SJCRH30 (cell line): ENCODE measurements at regions not wholly inside any gene's neighbourhood (a gene's known extent, or its start where the extent isn't known, plus 50 kb on each side); places are given as distances from the start of the nearest gene placed in this dataset.

Experiments used
- DNase-seq, 2 experiments: peaks; one replicate each; pipeline ENCODE4 v3.0.0-alpha.2; 2015 to 2020
- H3K27ac ChIP-seq: fragments of 250-450 bp; sonication (Bioruptor Pico); 2 replicates; pipeline ENCODE4 v1.5.1; 2020; ENCODE audit warnings: mild to moderate bottlenecking, moderate library complexity
- H3K27me3 ChIP-seq: fragments of 250-450 bp; sonication (Bioruptor Pico); 2 replicates; pipeline ENCODE4 v1.5.1; 2020; ENCODE audit warnings: mild to moderate bottlenecking, moderate library complexity
- H3K36me3 ChIP-seq: fragments of 250-450 bp; sonication (Bioruptor Pico); 2 replicates; pipeline ENCODE4 v1.5.1; 2020; ENCODE audit warnings: mild to moderate bottlenecking, moderate library complexity
- H3K4me1 ChIP-seq: fragments of 250-450 bp; sonication (Bioruptor Pico); 2 replicates; pipeline ENCODE4 v1.5.1; 2020; ENCODE audit warnings: mild to moderate bottlenecking, moderate library complexity
- H3K4me3 ChIP-seq: fragments of 250-450 bp; sonication (Bioruptor Pico); 2 replicates; pipeline ENCODE4 v1.5.1; 2020; ENCODE audit warnings: mild to moderate bottlenecking, moderate library complexity
- H3K9me3 ChIP-seq: fragments of 250-450 bp; sonication (Bioruptor Pico); replicated peaks from 2 replicates; pipeline ENCODE4 v1.5.1; 2020; ENCODE audit warnings: mild to moderate bottlenecking, moderate library complexity

DNA sequence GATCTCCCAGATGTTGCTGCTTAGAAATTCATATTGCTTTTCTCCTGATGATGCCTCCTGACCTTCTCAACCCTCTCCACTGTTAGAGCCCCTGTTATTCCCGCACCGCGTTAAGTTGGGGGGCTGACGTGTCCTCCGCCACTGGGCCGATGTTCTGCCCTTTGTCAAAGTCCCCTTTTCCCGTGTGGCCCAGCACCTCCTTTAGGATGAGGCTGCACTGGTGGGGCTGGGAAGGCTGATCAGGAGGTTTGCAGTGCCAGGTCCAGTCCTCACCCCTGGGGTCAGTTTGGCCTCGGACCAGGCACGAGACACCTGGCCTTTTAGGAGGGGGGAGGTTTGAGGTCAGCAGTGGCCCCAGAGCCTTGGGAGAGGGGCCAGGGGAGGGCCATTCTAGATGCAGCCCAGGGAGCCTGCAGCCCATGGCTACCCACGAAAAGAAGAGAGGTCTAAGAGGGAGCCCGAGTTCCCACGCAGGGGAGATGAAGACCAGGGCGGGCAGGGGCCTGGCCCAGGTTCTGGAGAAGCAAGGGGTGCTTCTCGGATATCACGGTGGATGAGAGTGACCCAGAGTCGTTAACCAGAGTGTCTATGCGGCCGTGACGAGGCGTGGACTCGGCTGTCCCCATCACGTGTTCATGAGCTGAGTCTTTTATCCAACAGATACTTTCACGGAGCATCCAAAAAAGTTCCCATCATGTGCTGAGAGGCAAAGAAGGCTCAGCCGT lies 150.4 kb downstream of the DNAJB6 start:
- Histone ChIP-seq H3K27ac (no peak overlapping the region), H3K4me3 (no peak overlapping the region), H3K36me3 (no peaks in the 10 kb centered on the region), H3K4me1 (no peaks in the 10 kb centered on the region), H3K27me3 (peaks cover 6% of the 10 kb centered on the region; the same call in 1 of the 2 replicates), H3K9me3 (0 out of 2 replicates have a peak, but pooled peaks cover 3% of the 10 kb centered on the region)
- no peak for DNase-seq

DNA sequence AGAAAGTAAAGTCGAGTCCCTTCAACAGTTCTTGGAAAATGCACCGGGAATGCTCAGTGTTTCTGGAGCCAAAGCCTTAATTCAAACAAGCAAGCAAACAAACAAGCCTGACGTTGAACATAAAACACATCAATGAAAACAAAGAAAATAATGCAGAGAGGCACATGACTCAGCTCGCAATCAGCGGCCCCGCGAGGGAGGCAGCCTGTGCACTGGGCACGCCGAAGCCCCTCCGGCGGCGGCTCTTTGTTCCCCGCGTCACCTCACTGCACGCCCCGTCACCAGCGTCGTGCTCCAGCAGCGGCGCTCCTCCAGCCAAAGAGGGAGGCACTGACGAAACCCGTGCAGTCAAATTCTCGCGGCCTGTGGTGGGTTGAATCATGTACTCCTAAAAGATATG lies 151.5 kb downstream of the DNAJB6 start:
- Histone ChIP-seq H3K9me3 (0 out of 2 replicates have a peak, but pooled peaks cover 3% of the 10 kb centered on the region), H3K4me3 (no peak overlapping the region), H3K27me3 (peaks cover 8% of the 10 kb centered on the region; the same call in 1 of the 2 replicates), H3K27ac (no peak overlapping the region), H3K4me1 (no peaks in the 10 kb centered on the region), H3K36me3 (no peaks in the 10 kb centered on the region)
- no peak for DNase-seq

DNA sequence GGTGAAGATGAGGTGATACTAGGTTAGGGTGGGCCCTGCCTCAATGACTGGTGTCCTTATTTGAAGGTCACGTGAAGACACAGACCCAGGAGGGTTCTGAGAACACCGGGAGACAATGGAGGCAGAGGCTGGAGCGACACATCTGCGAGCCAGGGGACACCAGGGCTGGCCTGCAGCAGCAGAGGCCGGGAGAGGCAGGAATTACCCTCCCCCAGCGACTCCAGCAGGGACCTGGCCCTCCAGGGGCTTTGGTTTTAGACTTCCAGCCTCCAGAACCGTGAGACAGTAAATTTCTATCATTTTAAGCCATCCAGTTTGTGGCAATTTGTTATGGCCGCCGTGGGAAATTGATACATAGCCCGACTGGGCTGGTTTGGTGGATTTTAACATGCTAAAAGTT lies 152.2 kb downstream of the DNAJB6 start:
- Histone ChIP-seq H3K27ac (no peak overlapping the region), H3K9me3 (0 out of 2 replicates have a peak, but pooled peaks cover 3% of the 10 kb centered on the region), H3K27me3 (peaks cover 8% of the 10 kb centered on the region; the same call in 1 of the 2 replicates), H3K36me3 (no peaks in the 10 kb centered on the region), H3K4me1 (no peaks in the 10 kb centered on the region), H3K4me3 (no peak overlapping the region)
- DNase-seq = no peak
